MM.1S (cell line): ENCODE measurements at regions not wholly inside any gene's neighbourhood (a gene's known extent, or its start where the extent isn't known, plus 50 kb on each side); places are given as distances from the start of the nearest gene placed in this dataset.

Experiments used
- DNase-seq: peaks from one replicate; pipeline ENCODE4 v3.0.0-alpha.2; 2015
- H2AFZ ChIP-seq: fragments of 300-600 bp; sonication (generic); 2 replicates; pipeline ENCODE4 v1.6.0; 2016; ENCODE audit warnings: antibody characterized with exemption, low read length
- H3F3A ChIP-seq: fragments of 300-600 bp; sonication (generic); 2 replicates; pipeline ENCODE4 v1.6.1; 2016; ENCODE audit warnings: mild to moderate bottlenecking, antibody characterized with exemption, low read length, moderate library complexity, mixed read lengths; ENCODE audit not compliant: insufficient read depth
- H3K27ac ChIP-seq: fragments of 300-600 bp; sonication (generic); 2 replicates; pipeline ENCODE4 v1.5.1; 2016; ENCODE audit warnings: mild to moderate bottlenecking, low read length
- H3K27me3 ChIP-seq: fragments of 300-600 bp; sonication (generic); replicated peaks from 2 replicates; pipeline ENCODE4 v1.6.0; 2016; ENCODE audit warnings: low read length; ENCODE audit not compliant: insufficient read depth
- H3K36me3 ChIP-seq: fragments of 300-600 bp; sonication (generic); replicated peaks from 2 replicates; pipeline ENCODE4 v1.6.1; 2016; ENCODE audit warnings: mild to moderate bottlenecking, low read length, mixed read lengths; ENCODE audit not compliant: insufficient read depth
- H3K4me1 ChIP-seq: fragments of 300-600 bp; sonication (generic); 2 replicates; pipeline ENCODE4 v1.6.1; 2016; ENCODE audit warnings: low read length, mixed read lengths
- H3K4me2 ChIP-seq: fragments of 300-600 bp; sonication (generic); 2 replicates; pipeline ENCODE4 v1.6.0; 2016; ENCODE audit warnings: low read depth, low read length
- H3K4me3 ChIP-seq: fragments of 300-600 bp; sonication (generic); 2 replicates; pipeline ENCODE4 v1.5.1; 2016; ENCODE audit warnings: low read length, mixed read lengths
- H3K79me2 ChIP-seq: fragments of 300-600 bp; sonication (generic); 2 replicates; pipeline ENCODE4 v1.6.1; 2016; ENCODE audit warnings: mixed run types, low read length, mixed read lengths
- H3K9ac ChIP-seq: fragments of 300-600 bp; sonication (generic); 2 replicates; pipeline ENCODE4 v1.6.1; 2016; ENCODE audit warnings: low read length, mixed read lengths
- H3K9me2 ChIP-seq: fragments of 300-600 bp; sonication (generic); replicated peaks from 2 replicates; pipeline ENCODE4 v1.6.1; 2016; ENCODE audit warnings: mild to moderate bottlenecking, low read length, mixed read lengths; ENCODE audit not compliant: insufficient read depth
- H3K9me3 ChIP-seq: fragments of 300-600 bp; sonication (generic); replicated peaks from 2 replicates; pipeline ENCODE4 v1.6.1; 2016; ENCODE audit warnings: mild to moderate bottlenecking, low read length, mixed read lengths; ENCODE audit not compliant: insufficient read depth
- H4K20me1 ChIP-seq: fragments of 300-600 bp; sonication (generic); 2 replicates; pipeline ENCODE4 v1.6.1; 2016; ENCODE audit warnings: mild to moderate bottlenecking, low read length, moderate library complexity, mixed read lengths; ENCODE audit not compliant: insufficient read depth
- EZH2 ChIP-seq: fragments of 300-600 bp; sonication (generic); optimal IDR thresholded peaks from 2 replicates; pipeline ENCODE3; 2017; ENCODE audit warnings: low read depth, mild to moderate bottlenecking, antibody characterized with exemption, low read length, mixed read lengths
- EZH2phosphoT487 ChIP-seq: fragments of 300-600 bp; sonication (generic); IDR thresholded peaks from 2 replicates; pipeline ENCODE4 v1.6.1; 2018; ENCODE audit warnings: antibody characterized with exemption, low read length
- TF ChIP-seq, protein P1 (sequence below): fragments of 300-600 bp; sonication (generic); IDR thresholded peaks from 2 replicates; pipeline ENCODE4 v1.5.1; 2016; ENCODE audit warnings: antibody characterized with exemption, low read length, mixed read lengths

GRCh38 chr2:176847575-176847974 is 365.0 kb upstream of the HNRNPA3 start:
- no peak overlapping the region for H3K9ac ChIP-seq
- no peak overlapping the region for H3K4me3 ChIP-seq

GRCh38 chr2:176848844-176849243 is 363.8 kb upstream of the HNRNPA3 start:
- Histone ChIP-seq H3K79me2 (no peaks in the 10 kb centered on the region), H3K9me3 (no peaks in the 10 kb centered on the region), H4K20me1 (no peaks in the 10 kb centered on the region), H3K4me3 (no peak overlapping the region), H3K9ac (no peak overlapping the region), H3K4me1 (no peaks in the 10 kb centered on the region), H2AFZ (no peak overlapping the region), H3K36me3 (no peaks in the 10 kb centered on the region), H3K9me2 (no peaks in the 10 kb centered on the region), H3K27ac (no peak overlapping the region), H3F3A (no peaks in the 10 kb centered on the region), H3K27me3 (no peaks in the 10 kb centered on the region), H3K4me2 (no peak overlapping the region)
- no peak for TF ChIP-seq EZH2phosphoT487
- TF ChIP-seq, protein P1, sequence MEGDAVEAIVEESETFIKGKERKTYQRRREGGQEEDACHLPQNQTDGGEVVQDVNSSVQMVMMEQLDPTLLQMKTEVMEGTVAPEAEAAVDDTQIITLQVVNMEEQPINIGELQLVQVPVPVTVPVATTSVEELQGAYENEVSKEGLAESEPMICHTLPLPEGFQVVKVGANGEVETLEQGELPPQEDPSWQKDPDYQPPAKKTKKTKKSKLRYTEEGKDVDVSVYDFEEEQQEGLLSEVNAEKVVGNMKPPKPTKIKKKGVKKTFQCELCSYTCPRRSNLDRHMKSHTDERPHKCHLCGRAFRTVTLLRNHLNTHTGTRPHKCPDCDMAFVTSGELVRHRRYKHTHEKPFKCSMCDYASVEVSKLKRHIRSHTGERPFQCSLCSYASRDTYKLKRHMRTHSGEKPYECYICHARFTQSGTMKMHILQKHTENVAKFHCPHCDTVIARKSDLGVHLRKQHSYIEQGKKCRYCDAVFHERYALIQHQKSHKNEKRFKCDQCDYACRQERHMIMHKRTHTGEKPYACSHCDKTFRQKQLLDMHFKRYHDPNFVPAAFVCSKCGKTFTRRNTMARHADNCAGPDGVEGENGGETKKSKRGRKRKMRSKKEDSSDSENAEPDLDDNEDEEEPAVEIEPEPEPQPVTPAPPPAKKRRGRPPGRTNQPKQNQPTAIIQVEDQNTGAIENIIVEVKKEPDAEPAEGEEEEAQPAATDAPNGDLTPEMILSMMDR: no peak
- TF ChIP-seq EZH2: no peak
- no peak for DNase-seq

More at GRCh38 chr2:176847575-176847974, 365.0 kb upstream of the HNRNPA3 start:
- Histone ChIP-seq H3K9me2 (no peaks in the 10 kb centered on the region), H3K4me1 (no peaks in the 10 kb centered on the region), H4K20me1 (no peaks in the 10 kb centered on the region), H3K9me3 (no peaks in the 10 kb centered on the region), H3K27ac (no peak overlapping the region), H3K79me2 (no peaks in the 10 kb centered on the region), H3K36me3 (no peaks in the 10 kb centered on the region), H3K27me3 (no peaks in the 10 kb centered on the region), H2AFZ (no peak overlapping the region), H3F3A (no peaks in the 10 kb centered on the region), H3K4me2 (no peak overlapping the region)
- no peak for DNase-seq
- TF ChIP-seq EZH2 (no peak), EZH2phosphoT487 (no peak)
- TF ChIP-seq, protein P1: no peak

DNA sequence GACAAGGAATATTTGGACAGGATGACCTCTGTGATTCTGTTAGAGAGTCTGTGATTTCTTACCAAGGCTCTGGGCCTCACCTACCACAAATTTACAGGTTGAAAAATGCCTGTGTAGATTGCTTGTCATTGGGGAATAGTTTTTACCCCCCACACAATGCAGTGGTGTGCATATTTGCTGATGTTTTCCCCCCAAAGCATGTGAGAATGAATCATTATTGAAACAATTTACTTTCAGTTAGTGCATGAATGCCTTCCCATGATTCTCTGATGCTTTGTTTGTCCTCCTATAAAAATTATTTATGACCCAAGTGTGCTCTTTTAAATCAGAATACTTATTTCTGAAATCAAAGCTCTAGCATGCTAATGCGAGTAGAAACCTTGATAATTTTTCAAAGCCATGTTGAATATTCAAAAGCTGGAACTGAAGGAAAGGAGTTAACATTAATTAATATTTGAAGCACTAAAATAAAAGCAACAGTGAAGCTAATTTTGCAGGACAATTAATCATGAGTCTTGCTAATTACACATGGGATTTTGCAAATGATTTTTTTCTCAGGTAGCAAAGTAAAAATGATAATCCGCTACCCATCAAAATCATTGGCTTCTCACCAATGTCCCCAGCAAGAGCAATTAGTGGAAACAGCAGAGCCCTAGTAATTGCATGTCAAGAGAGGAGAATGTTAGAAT is 361.2 kb upstream of the HNRNPA3 start:
- Histone ChIP-seq H3K4me1 (no peaks in the 10 kb centered on the region), H3K27me3 (no peaks in the 10 kb centered on the region), H3K9me3 (no peaks in the 10 kb centered on the region), H2AFZ (no peak overlapping the region), H3K4me3 (no peak overlapping the region), H3F3A (no peaks in the 10 kb centered on the region), H3K9ac (no peak overlapping the region), H3K36me3 (no peaks in the 10 kb centered on the region), H3K9me2 (no peaks in the 10 kb centered on the region), H3K79me2 (no peaks in the 10 kb centered on the region), H4K20me1 (no peaks in the 10 kb centered on the region), H3K4me2 (no peak overlapping the region), H3K27ac (no peak overlapping the region)
- no peak for DNase-seq
- TF ChIP-seq EZH2phosphoT487 (no peak), EZH2 (no peak)
- TF ChIP-seq, protein P1: no peak
